ENCODE measurements at regions not wholly inside any gene's neighbourhood (a gene's known extent, or its start where the extent isn't known, plus 50 kb on each side); places are given as distances from the start of the nearest gene placed in this dataset.

DNA sequence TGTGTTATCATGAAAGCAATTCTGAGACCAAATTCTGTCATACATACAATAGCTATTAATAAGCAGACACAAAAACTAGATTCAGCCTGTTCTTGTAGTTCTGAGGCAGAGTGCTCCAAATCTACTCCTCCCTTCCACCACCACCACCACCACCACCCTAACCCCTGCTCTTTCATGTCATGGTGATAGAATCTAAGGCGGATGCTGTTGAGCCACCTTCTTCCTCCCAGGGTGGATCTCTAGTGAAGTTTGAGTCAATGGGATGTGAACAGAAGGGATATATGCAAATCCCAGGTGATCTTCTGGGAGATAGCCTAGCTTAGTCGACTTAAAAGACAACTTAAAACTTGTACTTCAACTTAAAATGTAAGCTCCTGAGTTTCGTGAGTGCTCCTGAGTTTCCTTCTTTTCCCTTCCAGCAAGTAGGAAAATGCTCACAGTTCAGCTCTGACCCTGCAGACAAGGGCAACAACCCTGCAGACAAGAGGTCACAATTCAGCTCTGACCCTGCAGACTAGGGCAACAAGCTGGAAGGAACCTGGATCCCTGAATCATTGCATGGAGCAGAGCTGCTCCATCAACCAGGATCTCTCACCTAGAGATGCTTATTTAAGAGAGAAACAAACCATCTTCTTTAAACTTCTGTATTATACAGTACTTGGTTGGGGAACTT lies 204.1 kb downstream of the TTC8 start:
- Histone ChIP-seq H3K79me2 (ENCODE audit: insufficient read depth, low read length) (no peaks in the 10 kb centered on the region), H3K4me3 (ENCODE audit: insufficient read depth, low read length) (no peak overlapping the region), H3K27ac (ENCODE audit: low read depth, low read length) (no peak overlapping the region), H3K27me3 (ENCODE audit: insufficient read depth, low read length) (peaks cover 26% of the 10 kb centered on the region), H4K20me1 (ENCODE audit: insufficient read depth, low read length) (no peaks in the 10 kb centered on the region), H3K36me3 (ENCODE audit: insufficient read depth, low read length) (no peaks in the 10 kb centered on the region), H2AFZ (ENCODE audit: low read length) (no peak overlapping the region), H3K9me3 (ENCODE audit: low read depth, low read length) (no peaks in the 10 kb centered on the region), H3K4me1 (ENCODE audit: insufficient read depth, low read length) (peaks cover 4% of the 10 kb centered on the region), H3K4me2 (ENCODE audit: insufficient read depth, low read length) (no peak overlapping the region)
- peak; percentile 86 for DNase-seq (ENCODE audit: insufficient read length, low spot score, missing footprints)
- TF ChIP-seq, protein P1, sequence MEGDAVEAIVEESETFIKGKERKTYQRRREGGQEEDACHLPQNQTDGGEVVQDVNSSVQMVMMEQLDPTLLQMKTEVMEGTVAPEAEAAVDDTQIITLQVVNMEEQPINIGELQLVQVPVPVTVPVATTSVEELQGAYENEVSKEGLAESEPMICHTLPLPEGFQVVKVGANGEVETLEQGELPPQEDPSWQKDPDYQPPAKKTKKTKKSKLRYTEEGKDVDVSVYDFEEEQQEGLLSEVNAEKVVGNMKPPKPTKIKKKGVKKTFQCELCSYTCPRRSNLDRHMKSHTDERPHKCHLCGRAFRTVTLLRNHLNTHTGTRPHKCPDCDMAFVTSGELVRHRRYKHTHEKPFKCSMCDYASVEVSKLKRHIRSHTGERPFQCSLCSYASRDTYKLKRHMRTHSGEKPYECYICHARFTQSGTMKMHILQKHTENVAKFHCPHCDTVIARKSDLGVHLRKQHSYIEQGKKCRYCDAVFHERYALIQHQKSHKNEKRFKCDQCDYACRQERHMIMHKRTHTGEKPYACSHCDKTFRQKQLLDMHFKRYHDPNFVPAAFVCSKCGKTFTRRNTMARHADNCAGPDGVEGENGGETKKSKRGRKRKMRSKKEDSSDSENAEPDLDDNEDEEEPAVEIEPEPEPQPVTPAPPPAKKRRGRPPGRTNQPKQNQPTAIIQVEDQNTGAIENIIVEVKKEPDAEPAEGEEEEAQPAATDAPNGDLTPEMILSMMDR (IDR thresholded peaks at IDR 0.05; ENCODE audit: extremely low read depth, low read depth, low read length) = no peak

DNA sequence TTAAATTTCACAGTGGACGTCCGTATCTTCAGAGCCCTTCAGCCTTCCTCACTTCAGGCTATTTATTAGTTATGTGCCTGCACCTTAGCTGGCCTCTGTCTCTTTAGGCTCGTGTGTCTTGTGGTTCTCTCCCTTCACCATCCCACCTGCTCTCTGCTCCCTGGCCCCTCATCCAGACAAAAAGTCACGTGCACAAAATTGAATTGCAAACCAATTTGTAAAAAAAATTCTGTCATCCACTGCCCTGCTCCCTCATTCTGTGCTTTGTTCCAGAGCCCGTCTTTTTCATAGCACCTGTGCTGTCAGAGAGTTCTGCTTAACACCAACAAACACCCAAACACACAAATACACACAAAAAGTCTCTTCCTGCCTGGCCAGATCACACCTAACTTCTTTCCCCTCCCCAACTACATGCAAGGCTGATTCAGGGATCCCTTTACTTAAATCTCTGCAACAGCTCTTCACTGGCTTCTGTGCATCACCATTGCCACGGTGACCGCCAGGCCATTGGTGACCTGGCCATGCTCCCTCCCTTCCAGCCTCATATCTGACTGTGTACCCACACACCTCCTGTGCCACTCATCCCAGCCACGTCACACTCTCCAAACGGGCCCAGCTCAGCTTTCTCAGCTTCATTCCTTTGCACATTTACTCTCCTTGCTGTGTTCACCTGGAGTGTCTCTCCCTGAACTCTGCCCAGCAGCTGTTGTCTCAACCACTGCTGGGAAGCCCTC lies 205.7 kb downstream of the TTC8 start:
- Histone ChIP-seq H3K79me2 (ENCODE audit: insufficient read depth, low read length) (no peaks in the 10 kb centered on the region), H3K27me3 (ENCODE audit: insufficient read depth, low read length) (peaks cover 27% of the 10 kb centered on the region), H2AFZ (ENCODE audit: low read length) (no peak overlapping the region), H3K36me3 (ENCODE audit: insufficient read depth, low read length) (no peaks in the 10 kb centered on the region), H3K4me3 (ENCODE audit: insufficient read depth, low read length) (no peak overlapping the region), H3K27ac (ENCODE audit: low read depth, low read length) (no peak overlapping the region), H3K4me2 (ENCODE audit: insufficient read depth, low read length) (no peak overlapping the region), H3K4me1 (ENCODE audit: insufficient read depth, low read length) (peaks cover 4% of the 10 kb centered on the region), H3K9me3 (ENCODE audit: low read depth, low read length) (no peaks in the 10 kb centered on the region), H4K20me1 (ENCODE audit: insufficient read depth, low read length) (no peaks in the 10 kb centered on the region)
- TF ChIP-seq, protein P1 (IDR thresholded peaks at IDR 0.05; ENCODE audit: extremely low read depth, low read depth, low read length) = no peak
- no peak for DNase-seq (ENCODE audit: insufficient read length, low spot score, missing footprints)

DNA sequence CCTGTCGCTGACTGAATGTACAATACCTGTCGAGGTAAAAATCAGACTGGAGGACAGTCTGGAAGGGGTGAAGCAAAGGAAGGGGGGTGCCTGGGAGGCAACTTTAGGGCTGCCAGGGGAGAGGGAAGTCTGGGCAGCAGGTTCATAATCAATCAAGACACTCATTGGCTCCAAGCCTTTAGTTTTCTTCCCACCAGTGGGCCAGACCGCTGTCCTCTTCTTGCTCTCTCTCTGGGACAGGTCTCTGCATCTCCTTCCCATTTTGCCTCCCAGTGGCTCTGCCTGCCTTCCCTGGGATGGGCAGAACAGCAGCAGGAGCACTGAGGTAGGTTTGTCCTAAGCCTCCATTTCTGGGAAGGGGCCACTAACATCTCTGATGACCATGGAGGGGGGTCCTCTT lies 206.5 kb downstream of the TTC8 start:
- Histone ChIP-seq H3K9me3 (ENCODE audit: low read depth, low read length) (no peaks in the 10 kb centered on the region), H2AFZ (ENCODE audit: low read length) (no peak overlapping the region), H3K4me2 (ENCODE audit: insufficient read depth, low read length) (no peak overlapping the region), H3K27ac (ENCODE audit: low read depth, low read length) (no peak overlapping the region), H3K27me3 (ENCODE audit: insufficient read depth, low read length) (peaks cover 32% of the 10 kb centered on the region), H3K4me3 (ENCODE audit: insufficient read depth, low read length) (no peak overlapping the region), H4K20me1 (ENCODE audit: insufficient read depth, low read length) (no peaks in the 10 kb centered on the region), H3K36me3 (ENCODE audit: insufficient read depth, low read length) (no peaks in the 10 kb centered on the region), H3K79me2 (ENCODE audit: insufficient read depth, low read length) (no peaks in the 10 kb centered on the region), H3K4me1 (ENCODE audit: insufficient read depth, low read length) (peaks cover 4% of the 10 kb centered on the region)
- no peak for DNase-seq (ENCODE audit: insufficient read length, low spot score, missing footprints)
- TF ChIP-seq, protein P1 (IDR thresholded peaks at IDR 0.05; ENCODE audit: extremely low read depth, low read depth, low read length) = no peak

DNA sequence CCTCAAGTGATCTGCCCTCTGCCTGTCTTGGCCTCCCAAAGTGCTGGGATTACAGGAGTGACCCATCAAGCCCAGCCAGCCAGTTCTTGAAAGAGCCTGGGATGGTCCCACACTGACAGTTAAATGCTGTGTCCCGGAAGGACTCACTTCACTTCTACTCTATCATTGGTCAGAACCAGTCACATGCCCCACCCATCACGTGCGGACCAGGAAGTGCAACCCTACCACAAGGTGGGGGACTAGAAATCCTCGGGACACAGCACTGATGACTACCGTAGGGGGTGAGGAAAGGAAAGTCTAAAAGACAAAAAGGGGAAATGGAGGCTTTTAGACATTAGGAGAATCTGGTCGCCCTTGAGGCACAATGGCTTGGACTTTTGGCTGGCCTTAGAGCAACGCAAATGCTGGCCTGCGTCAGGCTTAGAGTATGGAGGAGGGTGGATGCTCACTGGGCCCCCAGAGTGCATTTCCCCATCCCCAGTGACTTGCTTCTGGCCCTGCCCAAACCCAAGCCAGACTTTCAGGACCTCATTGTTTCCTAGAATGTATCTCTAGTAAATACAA lies 207.7 kb downstream of the TTC8 start:
- H3K27me3 ChIP-seq (ENCODE audit: insufficient read depth, low read length) = peaks cover 41% of the 10 kb centered on the region
- H2AFZ ChIP-seq (ENCODE audit: low read length) = no peak overlapping the region
- no peaks in the 10 kb centered on the region for H3K79me2 ChIP-seq (ENCODE audit: insufficient read depth, low read length)
- H3K9me3 ChIP-seq (ENCODE audit: low read depth, low read length) = no peaks in the 10 kb centered on the region
- no peaks in the 10 kb centered on the region for H3K36me3 ChIP-seq (ENCODE audit: insufficient read depth, low read length)
- TF ChIP-seq, protein P1 (IDR thresholded peaks at IDR 0.05; ENCODE audit: extremely low read depth, low read depth, low read length) = no peak
- H4K20me1 ChIP-seq (ENCODE audit: insufficient read depth, low read length) = no peaks in the 10 kb centered on the region
- no peak overlapping the region for H3K27ac ChIP-seq (ENCODE audit: low read depth, low read length)
- DNase-seq (ENCODE audit: insufficient read length, low spot score, missing footprints) = no peak
- H3K4me2 ChIP-seq (ENCODE audit: insufficient read depth, low read length) = no peak overlapping the region
- H3K4me1 ChIP-seq (ENCODE audit: insufficient read depth, low read length) = peaks cover 4% of the 10 kb centered on the region
- no peak overlapping the region for H3K4me3 ChIP-seq (ENCODE audit: insufficient read depth, low read length)
